ENCODE measurements at regions not wholly inside any gene's neighbourhood (a gene's known extent, or its start where the extent isn't known, plus 50 kb on each side); places are given as distances from the start of the nearest gene placed in this dataset.

DNA sequence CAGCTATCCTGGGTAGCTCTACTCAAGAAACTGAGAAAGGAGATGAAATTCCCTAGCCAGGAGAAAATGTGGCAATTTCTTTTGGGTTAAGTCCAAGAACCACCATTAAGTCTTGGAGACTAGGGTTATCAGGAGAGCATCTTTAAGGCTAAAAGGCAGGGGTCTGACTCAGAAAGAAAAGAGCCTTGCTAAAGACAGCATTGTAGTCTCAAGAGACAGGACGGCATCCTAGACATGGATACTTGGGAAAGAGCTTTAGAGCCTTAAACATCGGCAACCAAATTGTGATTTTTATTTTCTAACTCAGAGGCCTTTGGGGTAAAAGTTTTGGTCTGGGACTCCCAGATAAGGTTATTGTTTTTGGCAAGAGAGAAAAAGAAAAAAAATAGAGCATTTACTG lies 83.1 kb downstream of the FAS start:
- no peak for TF ChIP-seq CTCF (IDR thresholded peaks at IDR 0.05; ENCODE audit: borderline replicate concordance, extremely low read depth, low read length, poor library complexity, severe bottlenecking)
- no peak for TF ChIP-seq EZH2 (IDR thresholded peaks at IDR 0.05; ENCODE audit: borderline replicate concordance, low read depth, low read length, severe bottlenecking)

Data from DND-41 (cell line).